Stimulated activated CD4-positive, alpha-beta T cell treated with anti-CD3 and anti-CD28 coated beads, Interleukin-2, amount 100 ng/mL, for 48 hours (primary cell): ENCODE measurements at regions not wholly inside any gene's neighbourhood (a gene's known extent, or its start where the extent isn't known, plus 50 kb on each side); places are given as distances from the start of the nearest gene placed in this dataset.

Experiments used
- DNase-seq, 2 donors: peaks; one replicate each; pipeline ENCODE4 v3.0.0-alpha.2; 2020

DNA sequence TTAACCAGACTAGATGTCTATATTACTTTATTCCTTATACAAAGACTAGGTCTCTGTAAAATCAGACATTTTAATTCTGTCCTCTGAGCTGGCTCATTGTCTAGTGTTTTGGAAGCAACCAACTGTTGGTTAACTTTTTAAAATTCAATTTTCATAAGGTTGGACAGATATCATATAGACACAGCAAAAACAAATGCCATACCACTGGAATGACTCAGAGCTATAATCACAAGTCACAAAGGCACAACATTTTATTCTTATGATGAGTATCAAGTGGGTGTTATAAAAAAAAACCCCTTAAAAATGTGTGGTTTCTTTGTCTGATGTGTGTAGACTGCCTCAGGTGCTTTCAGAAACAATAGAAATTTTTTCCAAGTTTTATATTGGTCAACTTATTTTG is 296.2 kb upstream of the MARCKS start:
- DNase-seq: no peak

DNA sequence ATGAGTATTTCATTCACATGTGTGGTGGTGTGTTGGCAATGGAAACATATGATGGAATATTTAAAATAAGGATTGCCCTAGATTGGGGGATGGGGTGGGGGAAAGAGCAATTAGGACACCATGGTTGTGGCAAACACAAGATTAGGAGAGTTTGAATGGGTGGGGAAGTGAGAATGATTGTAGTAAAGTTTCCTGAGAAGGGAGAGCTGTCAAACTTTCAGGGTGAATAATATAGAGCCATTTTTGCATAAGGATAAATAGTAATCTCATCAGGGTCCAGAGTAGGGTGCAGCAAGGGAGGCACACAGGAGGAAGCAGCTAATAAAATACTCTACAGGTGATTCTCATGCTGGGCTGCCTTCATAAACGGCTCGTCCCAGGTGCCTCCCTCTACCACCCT is 294.9 kb upstream of the MARCKS start:
- DNase-seq: no peak

DNA sequence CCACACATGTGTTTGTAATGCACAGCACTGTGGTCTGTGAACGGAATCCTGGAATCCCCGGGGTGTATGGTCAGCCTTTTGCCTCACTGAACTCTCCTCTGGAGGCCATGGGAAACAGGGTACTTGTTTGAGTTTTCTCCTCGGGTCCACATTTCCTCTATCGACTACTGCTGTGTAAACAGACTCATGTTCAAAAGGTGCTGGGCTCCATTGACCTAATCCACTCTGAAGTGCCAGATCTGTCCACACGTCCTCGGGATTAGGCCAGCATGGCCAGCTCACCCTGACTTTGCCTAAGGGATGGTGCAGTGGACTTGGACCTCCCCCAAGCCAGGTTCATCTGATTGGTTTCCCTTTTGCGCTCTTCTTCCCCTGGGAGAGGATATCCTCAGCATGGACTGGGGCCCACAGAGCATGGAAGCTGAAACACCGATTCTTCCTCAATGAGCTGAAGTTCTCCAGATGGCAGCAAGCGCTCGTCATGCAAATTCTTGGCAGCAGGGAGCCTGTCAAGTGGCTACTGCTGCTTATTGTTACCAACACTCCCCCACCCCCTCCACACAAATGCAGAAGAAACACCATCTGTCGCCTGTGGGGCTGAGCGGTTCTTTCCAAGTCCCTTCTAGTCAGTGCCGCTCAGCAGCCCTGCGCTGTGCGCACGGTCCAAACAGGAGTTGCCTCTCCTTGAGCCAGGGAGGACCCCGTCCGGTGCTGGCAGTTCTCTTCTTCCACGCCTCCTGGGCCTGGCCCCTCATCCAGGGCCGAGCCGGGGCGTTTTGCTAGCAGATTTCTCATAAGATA is 292.6 kb upstream of the MARCKS start:
- no peak for DNase-seq

DNA sequence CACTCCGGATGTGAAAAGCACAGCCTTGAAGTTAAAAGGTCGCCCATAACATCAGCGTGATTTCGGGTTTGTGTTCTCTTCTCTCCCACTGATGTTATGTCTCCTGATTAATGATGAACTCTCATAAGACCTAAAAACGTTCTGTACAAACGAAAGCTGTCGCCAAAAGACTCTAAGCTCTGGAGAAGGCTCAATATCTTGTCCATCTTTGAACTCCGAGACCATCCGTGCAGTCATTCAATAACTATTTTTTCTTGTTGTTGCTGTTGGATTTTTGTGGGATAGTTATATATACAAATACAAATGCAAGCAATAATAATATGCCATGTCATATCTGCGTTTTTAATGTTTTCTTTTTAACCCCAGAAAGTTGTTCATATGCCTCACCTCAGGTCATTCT is 291.8 kb upstream of the MARCKS start:
- no peak for DNase-seq

DNA sequence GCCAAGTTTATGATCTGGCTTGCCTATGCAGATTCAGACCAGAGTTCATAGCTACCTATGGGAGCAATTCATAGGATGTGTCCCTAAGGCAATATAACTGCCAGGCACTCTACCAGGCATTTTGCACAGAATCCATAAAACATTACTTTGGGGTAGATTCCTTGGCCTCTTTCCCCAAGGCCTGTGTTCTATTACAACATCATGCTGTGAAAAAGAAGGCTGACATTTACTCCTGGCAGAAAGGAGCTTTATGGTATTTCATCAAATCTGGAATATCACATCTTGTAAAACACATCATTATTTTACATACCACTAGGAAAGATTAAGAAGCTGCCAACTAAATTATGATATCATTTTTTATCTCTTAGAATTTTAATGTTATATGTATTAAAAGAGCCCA is 287.0 kb upstream of the MARCKS start:
- DNase-seq: no peak

DNA sequence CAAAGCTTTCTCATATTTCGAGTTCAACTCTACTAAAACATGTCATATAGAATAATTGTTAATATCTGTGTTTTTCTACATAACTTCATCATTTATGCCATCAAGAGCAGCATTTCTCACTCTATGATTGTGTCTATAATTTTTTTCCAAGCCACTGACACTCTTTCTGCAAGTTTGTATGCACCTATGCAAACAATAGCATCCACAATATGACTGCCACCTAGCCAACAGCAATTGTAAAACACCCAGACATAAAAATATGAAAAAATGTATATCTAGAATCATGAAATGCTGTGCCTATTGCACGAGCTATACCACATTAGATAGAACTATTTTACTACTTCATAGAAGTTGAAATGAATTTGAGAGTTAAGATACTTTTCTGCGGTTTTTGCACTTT is 286.5 kb upstream of the MARCKS start:
- DNase-seq: no peak

DNA sequence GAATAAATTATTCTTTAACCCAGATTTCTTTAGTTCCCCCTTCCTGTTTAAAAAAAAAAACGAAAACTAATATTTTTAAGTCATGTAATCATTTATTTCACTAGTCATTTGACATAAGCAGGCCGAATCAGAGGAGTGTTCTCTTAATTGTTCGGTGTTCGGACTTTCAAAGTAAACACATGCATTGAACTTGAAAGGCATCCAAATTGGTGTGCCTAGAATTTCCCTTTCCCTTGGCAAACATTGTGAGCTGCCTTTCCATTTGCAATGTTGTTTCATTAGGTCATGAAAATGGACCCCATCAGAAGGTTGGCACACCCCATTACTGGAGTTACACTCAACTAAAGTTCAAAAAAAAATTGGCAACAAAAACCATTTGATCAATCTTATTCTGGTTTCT is 283.0 kb upstream of the MARCKS start:
- no peak for DNase-seq

DNA sequence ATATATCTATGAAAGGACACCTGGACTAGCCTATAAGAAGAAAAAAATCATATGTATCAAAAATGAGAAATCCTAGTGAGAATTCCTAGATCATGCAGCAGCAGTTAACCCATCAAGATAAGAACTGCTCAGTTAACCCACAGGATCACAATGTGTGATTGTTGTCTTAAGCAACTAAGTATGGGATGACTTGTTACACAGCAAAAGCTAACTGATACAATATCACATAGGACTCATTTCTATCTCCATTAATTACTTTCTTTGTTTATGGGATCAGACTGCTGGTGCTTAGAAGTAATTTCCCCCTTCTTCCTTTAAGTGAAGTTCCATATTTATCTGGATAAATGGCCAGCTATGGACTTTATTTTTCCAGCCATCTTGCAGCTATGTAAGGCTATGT is 280.8 kb upstream of the MARCKS start:
- no peak for DNase-seq

DNA sequence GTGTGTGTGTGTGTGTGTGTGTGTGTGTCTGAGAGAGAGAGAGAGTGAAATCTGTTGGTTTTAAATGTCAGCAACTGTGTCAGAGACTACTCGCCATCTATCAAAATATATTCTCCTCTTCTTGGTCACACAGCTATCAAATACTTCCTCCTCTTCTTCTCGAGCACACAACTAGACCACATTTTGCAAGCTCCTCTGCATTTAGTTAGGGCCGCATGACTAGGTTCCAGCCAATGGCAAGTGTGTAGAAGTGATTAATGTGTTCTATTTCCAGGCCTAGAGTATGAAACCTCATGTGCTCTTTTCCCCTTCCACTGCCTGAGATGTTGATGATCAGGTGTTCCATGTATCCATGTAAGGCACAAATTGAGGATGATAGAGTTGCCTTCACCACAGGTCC is 278.5 kb upstream of the MARCKS start:
- no peak for DNase-seq

DNA sequence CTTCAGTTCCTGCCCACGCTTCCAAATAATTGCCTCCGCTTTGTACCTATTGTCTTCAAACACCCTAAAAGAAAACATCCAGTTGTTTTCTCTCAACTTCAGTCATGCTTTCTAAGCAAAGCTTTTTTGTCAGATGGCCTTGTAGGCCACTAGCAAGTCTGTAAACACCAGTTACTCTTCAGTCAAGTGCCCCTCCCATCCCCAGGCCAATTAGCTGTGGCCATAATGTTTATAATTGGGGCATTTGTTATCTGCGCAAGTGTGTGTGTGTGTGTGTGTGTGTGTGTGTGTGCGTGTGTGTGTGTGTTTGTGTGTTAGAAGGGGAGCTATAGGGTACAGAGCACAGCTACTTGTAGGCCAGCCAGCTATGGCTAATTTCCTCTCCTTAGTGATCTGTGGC is 272.4 kb upstream of the MARCKS start:
- no peak for DNase-seq

DNA sequence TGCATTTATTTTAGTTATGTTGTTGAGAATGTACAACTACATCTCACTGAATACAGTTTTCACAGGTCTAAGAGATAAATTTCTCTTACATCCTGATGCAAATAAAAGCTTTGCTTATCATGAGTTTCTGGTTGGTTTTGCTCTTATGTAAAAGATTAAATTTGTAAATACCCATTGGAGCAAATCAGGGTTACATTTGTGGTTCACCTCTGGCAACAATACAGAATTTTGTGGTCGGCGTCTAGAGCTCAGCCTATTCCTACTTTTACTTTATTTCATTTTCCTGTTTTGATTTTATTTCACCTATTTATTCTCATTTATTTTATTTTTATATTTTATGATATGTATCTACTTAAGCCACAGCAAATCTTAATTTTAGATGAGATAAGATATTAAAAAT is 271.9 kb upstream of the MARCKS start:
- no peak for DNase-seq

DNA sequence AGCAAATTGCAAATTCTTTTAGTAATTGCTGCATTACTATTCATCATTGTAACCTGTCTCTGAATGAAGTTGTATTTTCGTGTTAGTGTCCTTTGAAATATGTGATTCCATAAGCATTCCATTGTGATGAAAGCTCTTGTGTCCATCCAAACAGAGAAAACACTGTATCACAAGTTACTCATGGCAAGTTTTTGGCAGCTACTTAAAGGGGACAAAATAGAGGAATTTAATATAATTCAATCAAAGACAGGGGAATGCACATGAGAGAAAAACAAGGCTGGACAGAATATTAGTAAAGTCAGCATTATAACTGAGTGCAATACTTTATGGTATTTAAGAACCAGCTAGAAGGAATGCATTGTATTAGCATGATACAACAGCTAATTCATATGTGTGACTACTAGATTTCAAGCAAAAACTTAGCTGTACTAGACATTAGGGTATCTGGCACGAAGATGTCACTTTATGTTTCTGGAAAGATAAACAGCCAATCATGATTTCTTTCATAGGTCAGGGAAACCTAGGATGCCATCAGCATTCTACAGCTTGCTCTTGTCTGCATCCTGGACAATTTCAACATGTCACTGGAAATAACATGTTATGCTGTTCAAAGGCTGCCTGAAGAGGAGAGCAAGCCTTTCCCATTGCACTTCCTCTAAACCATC is 270.6 kb upstream of the MARCKS start:
- no peak for DNase-seq

DNA sequence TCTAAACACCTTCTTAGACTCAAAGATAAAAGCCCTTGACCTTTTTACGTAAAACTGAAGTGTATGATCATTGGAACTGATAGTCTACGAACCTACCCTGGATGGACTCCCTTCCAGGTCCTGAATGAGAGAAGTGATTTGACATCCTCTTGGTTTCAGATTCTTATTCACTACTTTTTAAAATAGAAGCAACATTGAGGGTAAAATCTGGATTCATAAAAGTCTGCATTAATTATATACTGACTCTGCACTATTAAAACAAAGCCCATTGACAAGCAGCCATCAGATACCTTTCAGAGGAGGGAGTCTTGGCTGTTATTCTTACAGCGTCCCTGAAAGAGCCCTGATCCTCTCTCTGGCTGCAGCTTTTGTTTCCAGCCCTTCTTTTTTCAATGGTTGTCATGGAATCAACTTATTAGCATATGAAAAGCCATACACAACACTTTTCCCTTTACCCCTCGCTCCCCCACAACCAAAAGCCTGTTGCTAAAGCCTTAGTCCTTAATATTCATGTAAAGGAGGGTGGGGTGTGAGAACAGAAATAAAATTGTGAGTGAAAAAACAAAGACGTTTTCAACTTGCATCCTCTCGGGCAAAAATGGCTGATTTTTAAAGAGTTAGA is 270.0 kb upstream of the MARCKS start:
- no peak for DNase-seq

DNA sequence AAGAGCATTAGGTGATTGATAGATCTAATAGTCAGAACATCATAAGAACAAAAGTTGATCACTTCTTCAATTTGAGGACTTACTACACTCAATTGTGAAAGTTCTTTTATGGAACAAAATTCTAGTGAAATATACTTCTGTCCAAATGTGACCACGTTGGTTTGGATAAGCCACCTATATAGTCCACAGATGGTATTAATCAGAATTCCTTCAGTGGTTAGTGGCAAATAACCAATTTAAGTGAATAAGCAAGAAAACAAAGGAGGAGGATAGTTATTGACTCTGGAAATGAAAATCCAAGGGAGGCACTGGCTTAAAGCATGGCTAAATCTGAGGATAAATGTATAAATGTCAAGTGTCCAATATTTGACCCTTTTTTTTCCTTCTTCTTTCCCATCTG is 268.5 kb upstream of the MARCKS start:
- DNase-seq: no peak

DNA sequence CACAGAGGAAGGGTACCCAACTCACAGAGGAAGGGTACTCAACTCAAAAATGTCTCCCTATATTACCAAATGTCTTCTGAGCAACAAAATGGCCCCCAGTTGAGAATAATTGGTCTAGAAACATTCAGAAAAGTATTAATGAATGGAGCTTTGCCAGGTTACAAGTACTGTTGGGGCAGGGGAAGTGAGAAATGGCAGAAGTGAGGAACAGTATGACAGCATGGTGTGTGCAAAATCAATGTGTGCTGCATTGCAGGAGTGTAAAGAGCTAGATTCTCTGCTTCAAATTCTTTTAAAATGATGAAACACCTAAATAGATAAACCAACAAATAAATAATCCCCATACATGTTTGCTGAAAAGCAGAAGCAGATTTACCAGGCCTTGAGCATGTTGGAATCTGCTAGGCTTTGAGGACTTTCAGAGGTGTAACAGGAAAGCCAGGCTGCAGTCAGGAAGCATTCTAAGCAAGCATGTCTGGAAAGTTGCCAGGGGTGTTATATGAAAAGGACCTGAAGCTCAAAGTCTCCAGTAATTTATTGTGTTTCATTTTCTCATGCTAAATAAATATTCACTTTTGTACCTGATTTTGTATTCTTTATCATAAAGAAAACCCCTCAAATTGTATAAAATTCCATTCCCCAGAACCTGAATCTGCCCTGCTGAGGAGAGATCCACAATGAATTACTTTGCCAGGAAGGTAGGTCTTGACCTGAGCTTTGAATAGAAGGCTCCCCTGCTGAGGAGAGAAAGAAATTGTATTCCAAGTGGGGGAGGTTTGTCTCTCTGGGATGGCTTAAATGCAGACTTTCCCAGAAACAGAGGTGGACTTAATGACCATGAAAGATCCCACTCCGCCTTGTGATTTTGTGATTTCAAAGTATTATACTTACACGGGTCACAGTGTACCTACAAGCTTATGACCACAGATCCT is 265.0 kb upstream of the MARCKS start:
- no peak for DNase-seq

DNA sequence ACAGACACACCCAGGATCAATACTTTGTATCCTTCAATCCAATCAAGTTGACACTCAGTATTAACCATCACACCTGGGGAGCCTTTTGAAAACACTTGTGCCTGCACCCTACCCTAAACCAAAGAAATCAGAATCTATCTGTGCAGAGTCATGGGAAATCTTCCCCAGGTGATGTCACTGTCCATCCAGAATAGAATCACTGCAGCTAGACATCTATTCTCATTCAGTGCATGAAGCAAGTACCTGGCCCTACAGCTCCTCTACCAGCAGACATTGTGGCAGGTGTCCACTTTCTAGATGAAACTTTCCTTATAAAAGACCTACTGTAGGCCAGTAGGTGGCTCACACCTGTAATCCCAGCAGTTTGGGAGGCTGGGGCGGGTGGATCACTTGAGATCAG is 262.4 kb upstream of the MARCKS start:
- no peak for DNase-seq

DNA sequence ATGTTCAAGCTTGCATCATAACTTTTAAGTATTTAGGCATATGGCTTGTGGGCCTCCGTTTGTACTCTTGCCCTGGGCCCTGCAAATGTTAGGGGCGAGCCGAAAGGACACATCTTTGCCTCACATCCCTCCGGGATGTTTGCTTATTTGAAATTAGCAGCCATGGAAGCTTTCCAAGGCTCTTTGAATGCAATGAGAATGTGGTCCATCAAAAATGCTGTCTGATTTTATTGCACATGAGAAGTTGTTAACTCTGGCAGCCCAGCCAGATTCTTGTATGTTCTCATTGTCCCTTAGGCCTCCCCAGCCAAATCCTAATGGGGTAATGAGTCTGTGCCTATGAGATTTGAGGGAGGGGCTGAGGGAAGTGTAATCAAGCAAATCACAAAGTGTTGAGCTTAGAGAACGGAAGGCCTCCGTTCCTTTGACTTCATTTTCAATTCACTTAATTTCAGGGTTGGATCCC is 261.2 kb upstream of the MARCKS start:
- DNase-seq: no peak

DNA sequence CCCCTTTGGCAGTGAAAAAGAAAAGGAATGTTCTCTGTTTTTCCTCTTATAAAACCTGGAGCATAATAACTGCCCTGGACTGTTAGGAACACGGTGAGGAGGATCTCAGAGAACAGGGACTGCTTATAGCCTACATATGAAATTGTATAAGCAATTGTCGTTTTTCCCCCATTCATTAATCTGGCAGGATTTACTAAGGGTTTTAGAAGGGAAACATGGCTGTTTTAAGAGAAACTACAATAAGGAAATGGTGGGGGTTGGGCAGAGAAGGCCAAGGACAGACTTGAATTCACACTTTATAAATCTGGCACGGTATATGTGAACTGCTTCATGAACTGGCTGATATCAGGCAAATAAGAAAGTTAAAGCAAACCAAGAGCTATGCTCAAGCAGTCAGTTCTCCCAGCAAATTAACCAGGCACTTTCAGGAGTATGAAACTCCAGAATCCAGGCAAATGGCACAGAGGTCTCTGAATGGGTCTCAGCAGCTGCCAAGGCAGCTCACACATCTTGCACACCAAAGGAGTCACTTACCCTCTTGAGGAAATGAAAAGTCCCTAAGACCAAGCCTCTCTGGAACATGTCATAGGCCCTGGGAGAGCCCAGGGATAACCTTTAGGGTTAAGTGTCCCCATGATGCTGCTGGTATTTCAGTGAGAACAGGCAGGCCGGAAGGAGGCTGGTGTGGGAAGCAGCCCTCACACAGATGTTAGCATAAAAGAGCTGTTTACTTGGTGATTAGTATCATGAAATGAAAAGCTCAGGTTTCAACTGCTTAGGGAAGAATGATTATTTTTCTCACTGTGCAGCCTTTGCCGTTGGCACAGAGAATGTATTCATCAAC is 260.5 kb upstream of the MARCKS start:
- DNase-seq: no peak

DNA sequence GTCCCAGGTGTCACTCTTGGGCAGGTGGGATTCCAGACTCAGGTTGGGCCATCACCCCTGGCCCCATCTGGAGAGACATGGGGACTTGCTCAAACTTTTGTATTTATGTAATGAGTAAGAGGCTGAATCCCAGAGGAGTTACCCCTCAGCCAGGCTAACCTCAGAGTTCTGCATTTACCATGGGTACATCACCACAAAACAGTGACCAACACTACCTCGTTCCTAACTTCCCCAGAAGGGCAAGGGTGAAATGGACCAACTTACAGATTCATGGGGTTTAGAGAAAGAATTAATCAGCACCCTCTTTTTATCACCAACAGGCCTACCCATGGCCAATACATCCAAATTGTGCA is 259.9 kb upstream of the MARCKS start:
- no peak for DNase-seq

DNA sequence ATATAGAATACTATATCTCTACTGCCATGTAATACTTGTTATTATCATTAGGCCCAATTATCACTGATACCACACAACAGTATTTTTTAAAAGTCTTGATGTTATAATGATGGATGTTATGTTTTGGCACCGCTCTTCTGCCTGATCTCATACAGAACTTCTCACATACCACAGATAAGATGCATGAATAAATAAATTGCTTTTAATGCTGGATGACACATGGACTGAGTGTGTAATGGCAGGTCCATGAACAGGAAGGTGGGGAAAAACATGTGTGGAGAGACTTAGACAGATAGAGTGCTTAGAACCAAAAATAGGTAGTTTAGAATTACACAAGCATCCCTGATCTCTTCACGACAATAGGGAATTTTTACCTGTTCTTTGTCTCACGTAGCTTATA is 258.4 kb upstream of the MARCKS start:
- no peak for DNase-seq

DNA sequence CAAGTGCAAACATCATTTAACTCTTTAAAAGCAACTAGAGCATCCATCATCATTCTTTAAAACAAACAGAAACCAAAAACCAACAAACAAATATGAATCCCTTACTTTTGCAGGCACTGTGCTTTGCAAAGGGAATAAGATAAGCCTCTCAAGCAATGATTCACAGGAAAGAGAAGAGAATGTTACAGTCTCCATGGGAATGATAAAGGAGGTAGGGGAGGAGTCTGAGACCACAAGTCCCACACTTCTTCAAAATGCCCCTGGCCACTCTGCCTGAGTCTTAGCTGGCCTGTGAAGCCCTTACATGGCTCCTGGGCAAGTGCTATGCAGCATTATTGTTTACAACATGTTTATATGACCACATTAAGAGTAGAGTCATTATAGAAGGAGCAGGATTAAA is 257.7 kb upstream of the MARCKS start:
- no peak for DNase-seq
